Coronary artery (tissue), 2 donors: ENCODE measurements at regions not wholly inside any gene's neighbourhood (a gene's known extent, or its start where the extent isn't known, plus 50 kb on each side); places are given as distances from the start of the nearest gene placed in this dataset.

ENCODE experiments used
- DNase-seq: peaks from one replicate; pipeline ENCODE4 v3.0.0-alpha.2; 2017; ENCODE audit warnings: low spot score
- H3K27ac ChIP-seq, 2 donors: fragments of 200-600 bp; sonication (generic); one replicate each; pipeline ENCODE4 v1.5.1; 2016 to 2019
- H3K4me3 ChIP-seq: fragments of 200-600 bp; sonication (generic); 2 replicates; pipeline ENCODE4 v1.5.1; 2016; ENCODE audit warnings: mild to moderate bottlenecking, moderate library complexity
- TF ChIP-seq, protein P1 (sequence below): fragments of 200-600 bp; sonication (generic); IDR thresholded peaks from one replicate; pipeline ENCODE4 v1.5.1; 2019; ENCODE audit warnings: antibody characterized with exemption

DNA sequence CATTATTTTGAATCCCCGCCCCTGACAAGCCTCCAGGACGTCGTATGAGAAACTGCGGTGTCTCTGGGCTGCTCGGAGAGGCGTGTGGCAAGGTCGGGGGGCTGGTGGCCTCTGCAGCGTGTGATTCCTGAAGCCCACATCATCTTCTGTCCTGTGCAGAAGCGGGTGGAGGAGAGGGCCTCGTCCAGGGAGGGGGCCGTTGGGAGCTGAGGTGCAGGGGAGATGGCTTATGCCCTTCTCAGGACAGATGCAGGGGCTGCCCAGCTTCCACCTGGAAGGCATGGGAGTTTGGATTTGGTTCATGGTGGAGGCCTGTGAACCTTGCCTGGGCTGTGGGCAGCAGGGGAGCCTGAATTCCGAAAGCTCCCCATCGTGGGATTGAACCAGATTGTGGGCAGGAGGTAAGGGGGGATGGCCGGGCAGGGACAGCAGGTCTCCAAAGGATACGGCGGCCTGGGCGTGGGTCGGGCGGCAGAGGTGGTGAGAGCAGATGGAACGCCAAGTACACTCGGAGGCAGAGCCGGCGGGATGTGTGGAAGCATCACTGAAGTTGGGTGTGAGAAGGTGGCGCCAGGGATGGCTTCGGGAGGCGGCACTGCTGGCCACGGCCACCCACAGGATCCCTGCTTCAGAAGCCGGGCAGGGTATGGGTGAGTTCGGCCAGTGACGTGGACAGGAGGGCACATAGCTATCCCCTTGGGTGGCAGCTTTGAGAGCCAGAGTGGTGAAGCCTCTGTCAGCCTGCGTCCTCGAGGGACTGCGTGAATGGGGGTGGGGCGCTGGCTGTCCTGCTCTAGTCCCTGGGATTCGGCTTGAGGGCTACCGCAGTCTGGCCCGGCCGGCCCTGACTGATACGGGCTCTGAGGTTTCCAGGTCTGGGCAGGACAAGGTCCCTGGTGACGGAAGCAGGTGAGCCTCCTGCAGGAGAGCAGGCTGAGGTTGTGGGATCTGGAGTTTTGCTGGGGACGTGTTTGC is 76.3 kb upstream of the ADRA2C start:
- TF ChIP-seq, protein P1, sequence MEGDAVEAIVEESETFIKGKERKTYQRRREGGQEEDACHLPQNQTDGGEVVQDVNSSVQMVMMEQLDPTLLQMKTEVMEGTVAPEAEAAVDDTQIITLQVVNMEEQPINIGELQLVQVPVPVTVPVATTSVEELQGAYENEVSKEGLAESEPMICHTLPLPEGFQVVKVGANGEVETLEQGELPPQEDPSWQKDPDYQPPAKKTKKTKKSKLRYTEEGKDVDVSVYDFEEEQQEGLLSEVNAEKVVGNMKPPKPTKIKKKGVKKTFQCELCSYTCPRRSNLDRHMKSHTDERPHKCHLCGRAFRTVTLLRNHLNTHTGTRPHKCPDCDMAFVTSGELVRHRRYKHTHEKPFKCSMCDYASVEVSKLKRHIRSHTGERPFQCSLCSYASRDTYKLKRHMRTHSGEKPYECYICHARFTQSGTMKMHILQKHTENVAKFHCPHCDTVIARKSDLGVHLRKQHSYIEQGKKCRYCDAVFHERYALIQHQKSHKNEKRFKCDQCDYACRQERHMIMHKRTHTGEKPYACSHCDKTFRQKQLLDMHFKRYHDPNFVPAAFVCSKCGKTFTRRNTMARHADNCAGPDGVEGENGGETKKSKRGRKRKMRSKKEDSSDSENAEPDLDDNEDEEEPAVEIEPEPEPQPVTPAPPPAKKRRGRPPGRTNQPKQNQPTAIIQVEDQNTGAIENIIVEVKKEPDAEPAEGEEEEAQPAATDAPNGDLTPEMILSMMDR = no peak
- no peak for DNase-seq
- Histone ChIP-seq H3K4me3 (no peak overlapping the region), H3K27ac (no peak overlapping the region)

DNA sequence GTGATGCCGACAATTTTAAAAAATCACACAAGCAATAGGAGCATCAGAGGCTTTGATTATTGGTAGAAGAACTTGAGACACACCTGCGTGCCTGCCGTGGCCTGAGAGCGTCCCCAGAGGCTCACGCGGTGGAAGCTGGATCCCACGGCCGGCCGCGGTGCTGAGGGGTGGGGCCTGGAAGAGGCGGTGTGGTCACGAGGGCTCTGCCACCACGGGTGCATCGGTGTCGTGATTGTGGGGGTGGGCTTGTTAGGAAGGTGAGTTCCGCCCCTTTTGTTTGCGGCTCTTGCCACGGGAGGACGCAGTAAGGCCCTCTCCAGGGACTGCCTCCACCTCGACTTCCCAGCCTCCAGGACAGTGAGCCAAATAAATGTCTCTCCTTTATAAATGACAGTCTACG is 77.2 kb upstream of the ADRA2C start:
- DNase-seq = no peak

DNA sequence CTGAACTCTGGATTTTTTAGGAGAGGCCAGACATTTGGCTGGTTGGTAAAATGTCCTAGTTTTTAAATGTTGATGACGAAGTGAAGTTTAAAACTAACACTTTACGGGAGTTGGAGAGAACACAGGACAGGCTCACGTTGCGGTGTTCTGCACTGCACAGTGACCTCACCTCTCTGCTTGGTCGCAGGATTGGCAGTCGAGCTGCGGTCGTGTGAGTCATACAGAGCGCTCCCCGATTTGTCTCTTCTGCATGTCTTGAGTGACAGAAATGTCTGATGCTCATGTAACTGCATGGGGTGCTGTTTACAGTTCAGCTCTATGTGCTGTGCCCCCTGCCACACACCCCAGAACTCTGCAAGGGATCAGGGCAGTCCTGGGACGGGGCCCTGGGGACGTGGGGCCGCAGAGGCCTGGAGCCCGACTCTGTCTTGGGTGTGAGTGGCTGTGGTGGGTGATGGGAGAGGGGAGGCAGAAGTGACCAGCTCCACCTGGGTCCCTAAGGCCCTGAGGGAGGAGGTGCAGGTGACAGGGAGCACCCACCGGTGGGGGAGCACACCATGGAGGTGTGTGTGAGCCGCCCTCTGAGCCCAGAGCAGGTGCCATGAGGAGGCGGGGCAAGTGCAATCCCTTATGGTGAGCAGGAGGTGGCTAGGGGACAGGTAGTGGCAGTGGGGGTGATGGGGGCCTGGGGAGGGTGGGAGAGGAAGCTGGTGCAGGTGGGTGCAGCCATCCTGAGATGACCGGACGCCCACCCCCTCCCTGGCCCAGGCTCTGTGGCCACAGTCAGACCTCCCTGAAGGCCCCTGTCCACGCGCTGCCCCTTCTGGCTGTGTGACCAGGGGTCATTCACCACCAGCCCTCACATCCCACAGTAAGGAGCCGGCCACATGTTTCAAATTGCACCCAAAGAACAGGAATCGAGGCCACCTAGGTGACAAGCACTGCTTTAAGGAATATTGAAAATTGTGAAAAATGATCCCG is 77.9 kb upstream of the ADRA2C start:
- TF ChIP-seq, protein P1 = no peak
- Histone ChIP-seq H3K27ac (no peak overlapping the region), H3K4me3 (no peak overlapping the region)
- DNase-seq = no peak

More for the DNA sequence above, 77.2 kb upstream of the ADRA2C start:
- Histone ChIP-seq H3K4me3 (no peak overlapping the region), H3K27ac (no peak overlapping the region)
- TF ChIP-seq, protein P1 = no peak

GRCh38 chr4:3687538-3687937 is 78.6 kb upstream of the ADRA2C start:
- TF ChIP-seq, protein P1 = no peak
- H3K4me3 ChIP-seq = no peak overlapping the region
- no peak for DNase-seq
- no peak overlapping the region for H3K27ac ChIP-seq

DNA sequence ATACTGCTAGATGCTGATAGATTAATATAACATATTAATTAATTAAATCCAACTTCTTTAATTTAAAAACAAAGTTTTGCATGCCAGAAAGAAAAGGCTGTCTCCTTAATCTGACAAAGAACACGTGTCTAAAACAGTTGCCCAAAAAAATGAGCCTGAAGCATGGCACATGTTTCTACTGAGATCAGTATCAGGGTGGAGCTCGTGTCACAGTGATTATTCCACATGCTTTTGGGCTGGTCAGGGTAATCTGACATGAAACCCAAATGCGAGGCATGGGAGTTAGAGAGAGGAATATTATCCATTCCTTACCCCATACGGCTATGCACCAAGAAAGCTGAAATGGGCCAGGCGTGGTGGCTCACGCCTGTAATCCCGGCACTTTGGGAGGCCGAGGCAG is 79.4 kb upstream of the ADRA2C start:
- TF ChIP-seq, protein P1 = no peak
- no peak overlapping the region for H3K27ac ChIP-seq
- no peak for DNase-seq
- H3K4me3 ChIP-seq = no peak overlapping the region

DNA sequence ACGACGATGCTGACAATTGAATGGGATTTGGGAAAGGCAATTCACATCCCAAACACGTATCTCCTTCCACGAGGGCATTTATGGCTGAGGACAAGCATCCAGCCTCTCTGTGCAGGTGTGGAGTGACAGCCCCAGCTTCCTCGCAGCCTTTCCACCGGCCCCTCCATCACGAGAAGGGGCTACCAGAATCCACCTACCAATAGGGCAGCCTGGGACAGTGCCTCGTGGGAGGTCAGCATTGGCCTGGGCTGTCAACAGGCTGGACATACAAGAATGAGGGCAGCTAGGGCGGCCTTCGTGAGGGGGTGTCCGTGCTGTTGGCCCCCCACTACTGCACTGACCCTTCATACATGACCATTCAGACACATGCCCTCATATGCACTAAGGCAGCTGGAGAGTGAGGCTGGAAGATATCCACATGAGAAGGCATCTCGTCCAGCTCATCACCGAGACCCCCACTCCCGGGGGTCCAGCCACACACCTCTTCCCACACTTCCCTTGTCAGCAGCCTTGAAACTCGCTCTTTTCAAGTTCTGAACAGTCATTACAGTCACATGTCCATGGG is 81.0 kb upstream of the ADRA2C start:
- TF ChIP-seq, protein P1 = no peak
- DNase-seq = no peak
- Histone ChIP-seq H3K4me3 (no peak overlapping the region), H3K27ac (no peak overlapping the region)
